PC-9 (cell line): ENCODE measurements at regions not wholly inside any gene's neighbourhood (a gene's known extent, or its start where the extent isn't known, plus 50 kb on each side); places are given as distances from the start of the nearest gene placed in this dataset.

ENCODE experiments used
- BruUV-seq: library from RNA; stranded (reverse); fragments of 400-500 nt; replicated peaks from 2 replicates; lab custom pipeline; 2021; lab: Mats Ljungman, UMichigan
- CTCF ChIA-PET: fragments of 300-600 bp; sonication (Branson Sonifier 250); formaldehyde crosslinking; loops from one replicate; lab custom pipeline; 2022; ENCODE audit warnings: antibody characterized with exemption; lab: Charles Lee
- POLR2A ChIA-PET: fragments of 300-600 bp; sonication (Branson Sonifier 250); formaldehyde crosslinking; loops from one replicate; lab custom pipeline; 2022; ENCODE audit warnings: antibody characterized with exemption; ENCODE audit not compliant: unreplicated experiment; lab: Charles Lee
- DNase-seq, 2 experiments: peaks; one replicate each; pipeline versions ENCODE4 v3.0.0 to v3.0.0-alpha.2; 2015 to 2022; ENCODE audit warnings: mixed read lengths in 1 of 2
- H2AFZ ChIP-seq: fragments of 200-600 bp; sonication (generic); 2 replicates; pipeline ENCODE4 v1.8.1; 2017; ENCODE audit warnings: antibody characterized with exemption
- H3F3A ChIP-seq: fragments of 200-600 bp; sonication (generic); 2 replicates; pipeline ENCODE4 v1.8.1; 2017; ENCODE audit warnings: antibody characterized with exemption, mild to moderate bottlenecking, low read depth; ENCODE audit not compliant: insufficient read depth
- H3K27ac ChIP-seq: fragments of 200-600 bp; sonication (generic); 2 replicates; pipeline ENCODE4 v1.6.1; 2016; ENCODE audit warnings: mixed run types
- H3K27me3 ChIP-seq: fragments of 200-600 bp; sonication (generic); 2 replicates; pipeline ENCODE4 v1.6.1; 2016; ENCODE audit warnings: low read depth, mixed run types; ENCODE audit not compliant: insufficient read depth
- H3K36me3 ChIP-seq: fragments of 200-600 bp; sonication (generic); 2 replicates; pipeline ENCODE4 v1.6.1; 2016; ENCODE audit warnings: low read depth, mixed run types
- H3K4me1 ChIP-seq: fragments of 200-600 bp; sonication (generic); replicated peaks from 2 replicates; pipeline ENCODE4 v1.6.1; 2016; ENCODE audit warnings: mixed run types; ENCODE audit not compliant: insufficient read depth
- H3K4me2 ChIP-seq: fragments of 200-600 bp; sonication (generic); 2 replicates; pipeline ENCODE4 v1.6.1; 2017; ENCODE audit warnings: mixed run types
- H3K4me3 ChIP-seq: fragments of 200-600 bp; sonication (generic); 2 replicates; pipeline ENCODE4 v1.6.1; 2016; ENCODE audit warnings: mixed run types
- H3K79me2 ChIP-seq: fragments of 200-600 bp; sonication (generic); 2 replicates; pipeline ENCODE4 v1.6.1; 2017; ENCODE audit warnings: low read depth, mixed run types
- H3K9me2 ChIP-seq: fragments of 200-600 bp; sonication (generic); 2 replicates; pipeline ENCODE4 v1.8.1; 2017; ENCODE audit warnings: mild to moderate bottlenecking; ENCODE audit not compliant: insufficient read depth
- H3K9me3 ChIP-seq: fragments of 200-600 bp; sonication (generic); 2 replicates; pipeline ENCODE4 v1.8.1; 2016; ENCODE audit warnings: low read depth; ENCODE audit not compliant: insufficient read depth
- H4K20me1 ChIP-seq: fragments of 200-600 bp; sonication (generic); 2 replicates; pipeline ENCODE4 v1.8.1; 2017; ENCODE audit not compliant: insufficient read depth
- EZH2 ChIP-seq: fragments of 200-600 bp; sonication (generic); IDR thresholded peaks from 2 replicates; pipeline ENCODE4 v1.8.0; 2017; ENCODE audit warnings: antibody characterized with exemption, low read depth
- intact Hi-C: fragments of 100-400 bp; cut with micrococcal nuclease; formaldehyde crosslinking; loops from one replicate; pipeline ENCODE4 v1.10.0; 2022; ENCODE audit not compliant: unreplicated experiment
- TF ChIP-seq, protein P1 (sequence below): fragments of 200-600 bp; sonication (generic); conservative IDR thresholded peaks from 2 replicates; pipeline ENCODE4 v1.6.1; 2017; ENCODE audit warnings: mixed run types, antibody characterized with exemption, mild to moderate bottlenecking, moderate library complexity

DNA sequence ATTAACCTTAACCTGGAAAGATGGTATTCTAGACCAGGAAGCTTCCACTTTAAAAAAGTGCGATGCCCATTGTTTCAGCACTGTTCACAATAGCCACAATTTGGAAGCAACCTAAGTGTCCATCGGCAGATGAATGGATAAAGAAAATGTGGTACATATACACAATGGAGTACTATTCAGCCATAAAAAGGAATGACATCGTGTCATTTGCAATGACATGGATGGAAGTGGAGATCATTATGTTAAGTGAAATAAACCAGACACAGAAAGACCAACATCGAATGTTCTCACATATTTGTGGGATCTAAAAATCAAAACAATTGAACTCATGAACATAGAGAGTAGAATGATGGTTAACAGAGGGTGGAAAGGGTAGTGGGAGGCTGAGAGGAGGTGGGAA, 94.2 kb downstream of the NR2F2 start:
- Histone ChIP-seq H3K9me2 (no peaks in the 10 kb centered on the region), H4K20me1 (no peaks in the 10 kb centered on the region), H3K4me3 (no peak overlapping the region), H3K27me3 (no peaks in the 10 kb centered on the region), H3K36me3 (no peaks in the 10 kb centered on the region), H3K79me2 (no peaks in the 10 kb centered on the region), H3F3A (peaks cover 4% of the 10 kb centered on the region; the same call in 1 of the 2 replicates), H3K9me3 (no peaks in the 10 kb centered on the region), H3K4me1 (no peaks in the 10 kb centered on the region), H3K4me2 (no peak overlapping the region), H2AFZ (no peak overlapping the region), H3K27ac (no peak overlapping the region)
- intact Hi-C loops = no loop called here
- DNase-seq = no peak
- POLR2A ChIA-PET = no interaction called here
- CTCF ChIA-PET = no interaction called here
- no peak for TF ChIP-seq EZH2
- TF ChIP-seq, protein P1, sequence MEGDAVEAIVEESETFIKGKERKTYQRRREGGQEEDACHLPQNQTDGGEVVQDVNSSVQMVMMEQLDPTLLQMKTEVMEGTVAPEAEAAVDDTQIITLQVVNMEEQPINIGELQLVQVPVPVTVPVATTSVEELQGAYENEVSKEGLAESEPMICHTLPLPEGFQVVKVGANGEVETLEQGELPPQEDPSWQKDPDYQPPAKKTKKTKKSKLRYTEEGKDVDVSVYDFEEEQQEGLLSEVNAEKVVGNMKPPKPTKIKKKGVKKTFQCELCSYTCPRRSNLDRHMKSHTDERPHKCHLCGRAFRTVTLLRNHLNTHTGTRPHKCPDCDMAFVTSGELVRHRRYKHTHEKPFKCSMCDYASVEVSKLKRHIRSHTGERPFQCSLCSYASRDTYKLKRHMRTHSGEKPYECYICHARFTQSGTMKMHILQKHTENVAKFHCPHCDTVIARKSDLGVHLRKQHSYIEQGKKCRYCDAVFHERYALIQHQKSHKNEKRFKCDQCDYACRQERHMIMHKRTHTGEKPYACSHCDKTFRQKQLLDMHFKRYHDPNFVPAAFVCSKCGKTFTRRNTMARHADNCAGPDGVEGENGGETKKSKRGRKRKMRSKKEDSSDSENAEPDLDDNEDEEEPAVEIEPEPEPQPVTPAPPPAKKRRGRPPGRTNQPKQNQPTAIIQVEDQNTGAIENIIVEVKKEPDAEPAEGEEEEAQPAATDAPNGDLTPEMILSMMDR = no peak
- BruUV-seq = no TSS peak

DNA sequence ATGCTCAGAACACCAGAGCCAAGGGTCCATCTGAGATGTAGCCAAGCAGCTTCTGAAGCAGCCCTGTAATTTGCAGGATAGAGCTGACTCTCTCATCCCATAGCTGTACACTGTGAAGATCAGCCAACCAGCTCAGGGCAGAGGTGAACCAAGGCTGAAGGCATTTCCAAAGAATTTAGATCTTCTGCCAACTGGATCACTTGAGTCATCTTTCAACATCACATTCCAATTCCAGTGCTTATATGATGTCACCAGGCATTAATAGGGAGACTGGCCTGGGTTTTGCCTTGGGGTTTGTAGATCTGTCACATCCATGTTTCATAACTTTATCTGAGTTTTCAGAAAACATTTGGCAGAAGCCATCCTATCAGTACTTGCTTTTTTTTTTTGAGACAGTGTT, 98.2 kb downstream of the NR2F2 start:
- ChIA-PET CTCF (no interaction called here), POLR2A (no interaction called here)
- no peaks in the 10 kb centered on the region for H3K36me3 ChIP-seq
- no peaks in the 10 kb centered on the region for H3K27me3 ChIP-seq
- no peaks in the 10 kb centered on the region for H3K4me1 ChIP-seq
- no TSS peak for BruUV-seq
- H3K79me2 ChIP-seq = no peaks in the 10 kb centered on the region
- H3K27ac ChIP-seq = no peak overlapping the region
- intact Hi-C loops = no loop called here
- TF ChIP-seq, protein P1 = no peak
- TF ChIP-seq EZH2 = no peak
- no peak overlapping the region for H3K4me3 ChIP-seq
- H4K20me1 ChIP-seq = no peaks in the 10 kb centered on the region
- no peak overlapping the region for H3K4me2 ChIP-seq
- peaks cover 4% of the 10 kb centered on the region; the same call in 1 of the 2 replicates for H3F3A ChIP-seq
- H3K9me2 ChIP-seq = no peaks in the 10 kb centered on the region
- peak; percentile 6 to 83 for DNase-seq
- H3K9me3 ChIP-seq = peaks cover 2% of the 10 kb centered on the region; the same call in 1 of the 2 replicates
- no peak overlapping the region for H2AFZ ChIP-seq

DNA sequence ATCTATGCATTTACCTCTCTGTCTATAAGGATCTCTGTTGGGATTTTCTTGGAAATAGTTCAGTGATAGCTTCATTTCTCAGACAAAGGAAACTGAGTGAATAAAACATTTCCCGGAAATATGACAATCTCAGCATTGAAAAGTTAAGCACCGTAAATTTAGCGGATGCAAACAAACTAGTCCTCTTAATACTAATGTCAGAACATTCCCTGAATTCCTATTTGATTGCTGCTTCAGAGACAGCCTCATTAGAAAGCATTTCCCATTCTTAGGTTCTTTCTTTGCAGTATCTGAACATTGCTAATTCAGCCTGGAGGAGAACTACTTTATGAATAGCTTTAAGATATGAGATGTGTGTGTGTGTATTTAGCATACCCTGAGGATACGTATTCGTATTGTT, 101.3 kb downstream of the NR2F2 start:
- ChIA-PET CTCF (no interaction called here), POLR2A (no interaction called here)
- H3K4me3 ChIP-seq = no peak overlapping the region
- no peaks in the 10 kb centered on the region for H3K9me2 ChIP-seq
- H3K79me2 ChIP-seq = no peaks in the 10 kb centered on the region
- H3K27ac ChIP-seq = no peak overlapping the region
- no peaks in the 10 kb centered on the region for H3K27me3 ChIP-seq
- peaks cover 2% of the 10 kb centered on the region; the same call in 1 of the 2 replicates for H3K9me3 ChIP-seq
- no peak overlapping the region for H3K4me2 ChIP-seq
- no peak overlapping the region for H2AFZ ChIP-seq
- H4K20me1 ChIP-seq = no peaks in the 10 kb centered on the region
- DNase-seq = no peak
- intact Hi-C loops = no loop called here
- no peaks in the 10 kb centered on the region for H3K4me1 ChIP-seq
- H3F3A ChIP-seq = peaks cover 4% of the 10 kb centered on the region; the same call in 1 of the 2 replicates
- no peaks in the 10 kb centered on the region for H3K36me3 ChIP-seq
- TF ChIP-seq, protein P1 = no peak
- TF ChIP-seq EZH2 = no peak
- BruUV-seq = no TSS peak
